ENCODE measurements at regions not wholly inside any gene's neighbourhood (a gene's known extent, or its start where the extent isn't known, plus 50 kb on each side); places are given as distances from the start of the nearest gene placed in this dataset.
"Not testable (repeated sequence)": the region's sequence is repeated elsewhere in the genome, so short reads cannot be mapped to it uniquely, and the experiment has no call there.

DNA sequence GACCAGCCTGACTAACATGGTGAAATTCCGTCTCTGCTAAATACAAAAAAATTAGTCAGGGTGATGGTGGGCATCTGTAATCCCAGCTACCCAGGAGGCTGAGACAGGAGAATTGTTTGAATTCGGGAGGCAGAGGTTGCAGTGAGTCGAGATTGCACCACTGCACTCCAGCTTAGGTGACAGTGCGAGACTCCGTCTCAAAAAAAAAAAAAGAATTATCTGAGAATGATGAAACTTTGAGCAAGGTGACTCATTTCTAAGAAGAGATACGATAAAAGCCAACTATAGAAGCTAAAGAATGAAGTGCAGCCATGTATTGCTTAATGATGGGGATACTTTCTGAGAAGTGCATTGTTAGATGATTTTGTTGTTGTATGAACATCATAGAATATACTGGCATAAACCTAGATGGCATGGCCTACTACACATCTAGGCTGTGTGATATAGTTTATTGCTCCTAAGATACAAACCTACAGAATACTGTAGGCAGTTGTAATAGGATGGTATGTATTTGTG, 64.7 kb downstream of the SNRPE start:
- DNase-seq = no peak

DNA sequence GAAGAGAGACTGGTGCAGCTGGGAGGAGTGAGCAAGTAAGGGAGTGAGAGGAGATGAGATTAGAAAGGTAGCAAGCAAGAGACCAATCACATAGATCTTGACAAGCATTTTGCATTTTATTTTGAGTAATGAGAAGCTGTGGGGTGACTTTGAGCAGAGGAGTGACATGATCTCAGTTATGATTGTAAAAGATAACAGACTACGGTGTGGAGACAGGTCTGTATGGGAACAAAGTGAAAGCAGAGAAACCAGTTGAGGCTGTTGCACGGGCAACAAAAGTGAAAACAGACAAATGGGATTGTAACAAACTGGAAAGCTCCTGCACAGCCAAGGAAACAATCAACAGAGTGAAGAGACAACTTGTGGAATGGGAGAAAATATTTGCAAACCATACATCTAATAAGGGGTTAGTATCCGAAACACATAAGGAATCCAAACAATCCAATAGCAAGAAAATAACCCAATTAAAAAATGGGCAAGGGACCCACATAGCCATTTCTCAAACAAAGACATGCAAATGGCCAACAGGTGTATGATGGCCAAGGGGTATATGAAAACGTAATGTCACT, 68.4 kb downstream of the SNRPE start:
- DNase-seq = no peak

DNA sequence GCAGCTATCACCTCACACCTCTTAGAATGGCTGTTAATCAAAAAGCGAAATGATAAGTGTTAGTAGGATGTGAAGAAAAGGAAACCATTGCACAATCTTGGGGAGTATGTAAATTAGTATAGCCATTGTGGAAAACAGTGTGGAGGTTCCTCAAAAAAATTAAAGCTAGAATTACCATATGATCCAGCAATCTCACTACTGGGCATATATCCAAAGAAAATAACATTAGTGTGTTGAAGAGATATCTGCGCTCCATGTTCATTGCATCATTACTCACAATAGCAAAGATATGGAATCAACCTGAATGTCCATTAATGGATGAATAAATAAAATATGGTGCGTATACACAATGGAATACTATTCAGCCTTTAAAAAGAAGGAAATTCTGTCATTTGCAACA, 68.9 kb downstream of the SNRPE start:
- no peak for DNase-seq

DNA sequence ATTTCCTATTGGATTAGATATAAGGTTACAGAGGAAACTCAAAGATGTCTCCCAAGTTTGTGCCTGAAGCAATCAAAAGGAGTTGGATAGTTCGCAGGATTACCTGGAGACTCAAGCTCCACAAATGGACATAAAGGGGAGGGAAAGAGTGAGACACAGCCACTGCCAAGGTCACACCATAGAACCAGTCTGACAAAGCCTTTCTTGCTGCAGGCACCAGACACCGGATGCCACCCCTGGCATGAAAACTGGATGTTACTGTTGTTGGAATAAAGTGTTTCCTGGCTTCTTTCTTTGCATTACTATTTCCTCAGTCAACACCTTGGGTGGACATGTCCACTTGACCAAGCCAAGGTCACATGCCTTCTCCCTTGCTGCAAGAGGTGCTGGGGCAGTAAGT, 70.6 kb downstream of the SNRPE start:
- no peak for DNase-seq

DNA sequence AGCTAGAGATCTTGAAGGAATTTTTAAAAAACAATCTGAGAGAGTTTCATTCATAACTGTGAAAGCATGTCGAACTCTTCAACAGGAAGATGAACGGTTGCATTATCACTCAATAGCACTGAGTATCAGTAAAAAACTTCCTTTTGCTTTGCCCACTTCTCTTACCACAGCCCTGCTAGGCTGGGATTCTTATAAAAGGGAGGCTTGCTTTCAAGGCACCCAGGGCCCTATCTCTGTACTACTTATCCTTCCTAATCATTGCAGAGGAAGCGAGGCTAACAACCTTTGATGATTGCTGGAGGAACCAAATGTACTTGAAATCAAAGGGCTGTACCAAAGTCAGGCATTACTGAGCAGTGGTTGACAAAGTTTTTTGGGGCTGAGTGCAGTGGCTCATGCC, 71.2 kb downstream of the SNRPE start:
- no peak for DNase-seq

DNA sequence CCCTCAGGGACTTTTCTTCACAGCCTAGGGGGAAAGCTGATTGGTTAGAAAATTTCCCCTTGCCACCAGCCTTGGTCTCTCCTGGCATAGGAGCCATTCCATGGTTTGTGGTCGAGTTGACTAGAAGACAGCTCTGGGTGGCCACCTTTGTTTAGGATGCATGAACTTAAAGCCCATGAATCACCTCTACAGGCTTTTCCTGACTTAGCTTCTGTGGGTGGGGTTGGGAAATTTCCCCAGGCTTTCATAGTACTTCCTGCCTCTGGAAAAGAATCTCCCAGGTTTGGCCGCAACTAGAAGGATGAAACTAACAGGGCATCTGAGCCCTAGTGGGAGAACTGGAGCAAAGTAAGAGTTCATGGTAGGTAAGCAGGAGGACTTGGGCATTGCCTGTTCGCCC, 72.6 kb downstream of the SNRPE start:
- no peak for DNase-seq

DNA sequence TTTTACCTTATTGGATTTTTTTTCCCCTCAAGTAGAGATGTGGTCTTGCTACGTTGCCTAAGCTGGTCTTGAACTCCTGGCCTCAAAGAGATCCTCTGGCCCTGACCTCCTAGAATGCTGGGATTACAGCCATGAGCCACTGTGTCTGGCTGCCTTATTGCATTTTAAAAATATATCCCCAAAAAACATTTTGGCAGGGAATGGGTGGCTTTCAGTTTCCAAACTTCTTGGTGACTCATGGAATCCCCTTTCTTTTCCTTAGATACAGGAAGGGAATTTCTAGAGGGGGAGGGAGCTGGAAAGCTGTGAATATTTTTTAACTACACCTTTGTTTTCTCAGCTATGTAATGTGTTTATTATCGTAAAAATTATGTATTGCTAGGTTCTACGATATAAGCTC, 73.3 kb downstream of the SNRPE start:
- no peak for DNase-seq

DNA sequence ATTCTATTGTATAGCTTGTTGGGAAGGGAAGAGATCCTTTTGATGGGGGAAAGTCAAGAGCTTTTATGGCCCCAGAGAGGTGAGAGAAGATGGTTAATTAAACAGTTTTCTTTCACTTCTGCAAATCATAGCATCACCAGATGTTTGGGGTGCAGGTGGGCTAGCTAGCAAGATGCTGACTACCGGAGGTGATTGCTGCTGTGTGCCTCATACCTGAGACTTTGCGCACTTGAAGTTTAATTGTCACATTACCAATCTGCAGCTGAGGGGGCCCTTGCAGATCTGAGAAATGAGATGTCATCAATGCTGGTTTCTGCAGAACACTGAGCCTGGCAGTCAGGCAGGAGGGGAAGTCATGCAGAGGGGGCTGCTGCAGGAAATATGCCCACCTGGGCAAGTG, 73.9 kb downstream of the SNRPE start:
- no peak for DNase-seq

DNA sequence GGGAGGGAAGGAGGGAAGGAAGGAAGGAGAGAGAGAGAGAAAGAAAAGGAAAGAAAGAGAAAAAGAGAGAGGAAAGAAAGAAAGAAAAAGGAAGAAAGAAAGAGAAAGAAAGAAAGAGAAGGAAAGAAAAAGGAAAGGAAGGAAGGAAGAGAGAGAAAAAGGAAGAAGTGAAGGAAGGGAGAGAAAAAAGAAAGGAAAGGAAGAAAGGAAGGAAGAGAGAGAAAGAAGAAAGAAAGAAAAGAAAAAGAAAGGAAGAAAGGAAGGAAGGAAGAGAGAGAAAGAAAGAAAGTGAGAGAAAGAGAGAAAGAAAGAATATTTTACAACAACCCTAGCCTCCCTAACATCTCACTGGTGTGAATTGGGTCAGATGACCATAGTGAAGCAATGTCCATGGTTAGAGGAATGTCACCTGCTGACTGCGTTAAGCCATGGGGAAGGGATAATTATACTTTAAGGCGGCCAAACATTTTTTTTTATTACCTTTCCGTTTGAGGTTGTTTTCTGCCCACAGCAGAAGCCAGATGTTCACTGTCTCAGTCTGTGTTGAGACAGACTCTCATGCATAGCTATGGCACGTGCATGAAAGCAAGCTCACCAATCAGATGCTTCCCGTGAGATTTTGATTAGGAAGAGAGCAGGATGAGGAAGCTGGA, 76.4 kb downstream of the SNRPE start:
- DNase-seq = no peak

DNA sequence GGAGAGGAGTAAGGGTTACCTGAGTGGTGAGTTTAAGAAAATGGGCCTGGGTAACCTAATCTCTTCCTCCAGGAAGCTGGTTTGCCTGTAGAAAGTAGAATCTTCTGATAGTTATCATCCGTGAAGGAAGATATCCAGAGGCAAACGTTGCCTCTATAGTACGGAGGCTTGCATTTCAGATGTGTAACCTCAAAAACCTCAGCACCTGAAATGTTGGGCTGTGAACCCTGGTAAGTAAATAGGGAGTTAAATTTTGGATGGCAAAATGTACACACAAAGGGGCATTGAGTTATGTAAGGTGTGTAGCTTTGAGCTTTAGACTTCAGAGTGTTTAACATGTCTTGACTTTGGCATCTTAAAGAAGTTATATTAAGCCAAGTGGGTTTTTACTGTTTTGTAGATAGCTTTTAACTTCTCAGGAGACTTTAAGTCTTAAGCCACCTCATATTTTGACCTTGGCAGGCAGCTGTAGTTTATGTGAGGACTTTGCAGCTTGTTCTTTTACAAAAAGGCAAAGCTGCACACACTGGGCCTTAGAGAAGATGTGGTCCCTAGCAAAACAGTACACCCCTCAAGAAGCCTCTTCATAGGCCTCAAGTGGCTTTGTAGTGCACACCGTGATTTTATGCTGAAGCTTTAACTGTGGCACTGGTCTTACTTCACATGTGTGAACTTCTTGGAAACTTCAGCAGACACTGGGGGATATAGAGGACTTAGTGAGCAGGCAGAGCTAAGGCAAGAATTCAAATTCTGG, 83.4 kb downstream of the SNRPE start:
- DNase-seq = no peak

DNA sequence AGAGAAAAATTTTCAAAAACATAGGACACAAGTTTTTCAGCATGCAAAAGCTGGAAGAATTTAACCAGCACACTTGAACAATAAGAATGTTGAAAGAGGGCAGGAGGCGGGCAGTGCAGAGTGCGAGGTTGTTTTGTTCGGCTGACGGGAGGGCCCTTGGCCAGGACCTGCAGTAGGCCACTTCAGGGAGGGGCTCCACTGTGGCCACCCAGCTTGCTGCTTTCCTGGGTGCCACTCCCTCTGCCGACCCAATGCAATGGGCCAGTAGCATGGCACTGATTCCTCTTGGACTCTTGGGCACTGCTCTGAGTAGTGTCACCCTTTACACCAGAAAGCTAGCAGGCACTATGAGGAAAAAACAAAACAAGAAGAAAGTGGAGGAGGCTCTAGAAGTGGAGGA, 92.9 kb downstream of the SNRPE start:
- no peak for DNase-seq

DNA sequence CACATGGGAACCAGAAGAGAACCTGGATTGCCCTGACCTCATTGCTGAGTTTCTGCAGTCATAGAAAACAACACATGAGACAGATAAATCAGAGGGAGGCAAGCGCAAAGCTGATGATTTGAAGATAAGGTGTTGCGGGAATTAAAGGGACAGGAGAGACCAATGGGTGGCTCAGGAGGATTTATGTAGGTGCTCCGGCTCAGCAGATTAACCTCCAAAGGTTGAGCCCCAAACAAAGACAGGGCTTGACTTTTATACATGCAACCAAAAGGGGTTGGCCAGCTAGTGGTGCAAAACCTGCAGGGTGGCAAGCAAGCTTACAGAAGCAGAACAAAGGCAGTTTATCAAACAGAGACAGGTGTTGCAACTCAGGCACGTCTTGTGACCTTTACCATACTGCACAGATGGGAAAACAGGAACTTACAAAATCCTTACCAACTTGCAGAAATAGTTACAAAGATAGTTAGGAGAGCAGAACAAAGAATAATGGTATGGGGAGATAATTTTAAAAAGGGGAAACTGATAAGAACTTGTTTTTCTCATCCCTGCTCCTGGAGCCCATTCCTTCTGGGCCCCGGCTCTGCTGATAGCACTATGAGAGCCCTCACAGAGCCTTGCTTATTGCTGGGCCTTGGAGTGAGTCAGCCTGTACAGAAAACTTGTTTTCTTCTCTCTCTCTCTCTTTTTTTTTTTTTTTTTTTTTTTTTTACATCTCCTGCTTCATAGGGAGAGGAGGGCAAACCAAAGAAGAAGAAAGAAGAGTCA, 93.6 kb downstream of the SNRPE start:
- no peak for DNase-seq

DNA sequence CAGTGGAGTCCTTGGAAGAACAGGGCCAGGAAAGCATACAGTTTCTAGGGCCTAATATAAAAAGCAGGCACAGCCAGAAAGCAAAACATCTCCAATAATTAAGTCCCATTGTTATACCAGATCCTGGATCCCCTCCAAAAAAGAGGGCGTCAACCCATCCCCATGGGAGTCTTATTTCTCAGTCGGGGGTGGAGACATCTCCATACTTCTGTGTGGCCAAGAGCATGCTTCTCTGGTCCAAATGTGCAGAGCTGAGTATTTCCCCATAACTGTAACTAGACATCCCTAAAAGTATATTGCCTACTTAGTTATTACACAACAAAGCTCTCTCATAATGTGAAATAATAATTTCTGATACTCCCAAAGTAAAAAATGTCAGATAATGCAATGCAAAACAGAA, 104.2 kb upstream of the SOX13 start:
- DNase-seq = no peak

DNA sequence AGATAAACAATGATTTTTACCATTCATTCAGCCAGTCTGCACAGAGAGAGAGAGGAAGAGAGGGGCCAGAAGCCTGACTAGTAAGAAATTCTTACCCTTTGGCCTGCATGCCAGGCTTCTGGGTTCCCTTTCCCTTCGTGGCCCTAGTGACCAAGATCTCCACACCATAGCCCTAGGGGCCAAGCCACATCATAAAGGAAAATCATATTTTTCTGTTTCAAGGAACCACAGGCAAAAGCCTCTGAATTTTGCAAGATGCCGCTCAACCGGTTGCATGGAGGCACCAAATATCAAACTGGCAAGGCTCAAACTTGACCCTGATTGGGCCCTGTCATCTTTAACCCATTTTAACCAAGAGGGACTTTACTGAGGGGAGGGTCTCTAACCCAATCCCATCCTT, 103.1 kb upstream of the SOX13 start:
- DNase-seq = no peak

DNA sequence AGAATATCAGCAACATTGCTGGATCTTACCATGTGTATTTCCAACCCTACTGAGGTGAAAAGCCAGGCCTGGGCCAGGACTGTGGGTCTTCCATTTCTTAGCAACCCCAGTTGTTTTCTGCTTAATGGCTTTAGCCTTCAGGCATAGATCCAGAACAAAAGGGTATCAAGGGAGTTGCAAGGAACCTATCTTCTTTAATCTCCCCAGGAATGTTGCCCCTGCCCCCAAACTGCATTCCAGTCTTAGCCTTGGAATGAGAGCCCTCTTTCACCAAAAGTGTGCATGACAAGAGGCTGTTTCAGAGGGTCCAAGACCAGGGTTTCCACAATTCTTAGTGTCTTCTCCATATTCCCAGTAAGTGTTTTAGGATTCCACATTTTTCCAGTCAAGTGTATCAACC, 87.9 kb upstream of the SOX13 start:
- DNase-seq = no peak

DNA sequence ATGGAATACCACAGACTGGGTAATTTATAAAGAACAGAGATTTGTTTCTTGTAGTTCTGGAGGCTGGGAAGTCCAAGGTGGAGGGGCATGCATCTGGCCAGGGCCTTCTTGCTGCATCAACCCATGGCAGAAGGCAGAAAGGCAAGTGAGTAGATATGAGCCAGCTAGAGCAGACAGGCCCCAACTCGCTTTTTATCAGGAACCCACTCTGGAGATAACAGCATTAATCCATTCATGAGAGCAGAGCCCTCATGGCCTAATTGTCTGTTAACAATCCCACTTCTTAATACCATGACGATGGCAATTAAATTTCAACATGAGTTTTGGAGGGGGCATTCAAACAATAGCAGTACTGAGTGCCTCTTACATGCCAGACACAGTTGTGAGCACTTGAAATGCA, 87.2 kb upstream of the SOX13 start:
- peak; percentile 68 for DNase-seq

DNA sequence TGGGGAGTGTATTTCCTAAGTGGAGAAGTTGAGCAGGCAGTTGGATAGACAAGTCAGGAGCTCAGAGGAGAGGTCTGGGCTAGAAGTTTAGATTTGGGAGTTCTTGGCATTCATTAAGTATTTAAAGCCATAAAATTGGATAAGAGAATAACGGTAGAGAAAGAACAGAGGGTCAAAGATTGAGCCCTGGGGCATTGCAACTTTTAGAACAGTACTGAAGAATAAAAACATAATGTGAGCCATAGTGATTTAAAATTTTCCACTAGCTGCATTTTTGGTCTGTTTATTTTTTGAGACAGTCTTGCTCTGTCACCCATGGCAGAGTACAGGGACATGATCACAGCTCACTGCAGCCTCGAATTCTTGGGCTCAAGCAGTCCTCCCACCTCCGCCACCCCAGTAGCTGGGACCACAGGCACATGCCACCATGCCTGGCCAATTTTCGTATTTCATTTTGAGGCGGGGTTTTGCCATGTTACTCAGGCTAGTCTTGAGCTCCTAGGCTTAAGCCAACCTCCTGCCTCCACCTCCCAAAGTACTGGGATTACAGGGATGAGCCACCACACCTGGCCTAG, 85.9 kb upstream of the SOX13 start:
- DNase-seq = no peak

DNA sequence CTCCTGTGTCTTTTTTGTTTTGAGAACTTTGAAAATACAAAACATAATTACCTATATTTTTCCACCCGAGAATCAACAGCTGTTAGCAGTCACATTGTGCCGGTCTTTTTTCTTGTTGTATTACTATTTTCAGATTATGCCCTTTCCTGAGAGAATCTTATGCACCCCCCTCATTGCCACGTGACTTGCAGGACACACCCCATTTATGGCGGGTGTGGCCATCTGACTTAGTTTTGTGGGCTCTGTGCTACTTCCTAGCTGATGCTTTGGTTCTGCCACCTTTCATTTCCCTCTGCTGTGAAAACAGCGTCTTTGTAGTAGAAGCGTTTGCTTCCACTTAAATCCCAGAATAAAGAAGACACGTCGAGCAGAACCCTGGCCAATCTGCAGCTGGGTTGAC, 82.8 kb upstream of the SOX13 start:
- DNase-seq = no peak

DNA sequence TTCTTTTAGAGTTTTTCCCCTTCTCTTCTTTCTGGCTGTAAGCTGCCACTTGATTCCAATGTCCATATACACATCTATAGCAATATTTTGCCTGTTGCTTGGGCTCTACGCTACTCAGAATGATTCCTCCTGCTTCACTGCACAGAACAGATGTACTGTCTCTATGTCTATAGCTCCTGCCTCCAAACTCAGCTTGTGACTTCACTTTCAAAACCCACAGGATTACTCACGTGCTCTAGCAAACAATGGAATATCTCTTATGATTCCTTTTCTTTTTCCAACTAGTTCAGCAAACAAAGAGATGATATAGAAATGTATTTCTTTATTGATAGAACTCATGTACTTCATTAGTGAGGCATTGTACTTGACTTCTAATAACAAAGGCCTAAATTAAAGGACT, 80.5 kb upstream of the SOX13 start:
- no peak for DNase-seq

DNA sequence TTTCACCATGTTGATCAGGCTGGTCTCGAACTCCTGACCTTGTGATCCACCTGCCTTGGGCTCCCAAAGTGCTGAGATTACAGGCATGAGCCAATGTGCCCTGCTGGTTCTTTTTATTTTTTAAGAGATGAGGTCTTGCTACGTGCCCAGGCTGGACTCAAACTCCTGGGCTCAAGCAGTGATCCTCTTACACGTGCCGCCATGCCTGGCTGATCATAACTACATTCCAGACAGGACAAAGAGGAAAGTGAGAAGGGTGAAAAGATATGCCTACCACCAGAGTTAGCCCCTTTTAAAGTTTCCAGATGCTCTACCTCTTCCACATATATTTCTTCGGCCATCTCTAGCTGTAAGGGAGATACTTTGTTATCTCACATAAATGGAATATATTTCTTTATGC, 79.7 kb upstream of the SOX13 start:
- DNase-seq = no peak

DNA sequence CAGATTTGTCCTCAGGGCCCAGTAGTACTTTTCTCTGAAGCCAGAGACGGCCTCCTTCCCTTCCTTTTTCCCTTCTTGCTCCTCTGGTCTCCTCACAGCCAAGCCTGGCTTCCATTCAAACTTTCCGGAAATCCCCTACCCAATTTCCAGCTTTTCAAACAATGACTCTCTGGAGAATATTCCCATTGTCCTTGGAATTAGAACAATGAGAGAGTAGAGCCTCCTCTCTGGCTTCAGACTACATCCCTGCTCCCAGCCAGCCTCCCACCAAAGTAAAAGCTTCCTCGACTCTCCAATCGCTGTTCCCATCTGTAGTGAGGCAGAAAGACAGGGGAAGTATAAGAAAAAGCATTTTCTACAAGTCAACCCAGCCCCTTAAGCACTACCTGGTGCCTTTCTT, 77.7 kb upstream of the SOX13 start:
- no peak for DNase-seq

DNA sequence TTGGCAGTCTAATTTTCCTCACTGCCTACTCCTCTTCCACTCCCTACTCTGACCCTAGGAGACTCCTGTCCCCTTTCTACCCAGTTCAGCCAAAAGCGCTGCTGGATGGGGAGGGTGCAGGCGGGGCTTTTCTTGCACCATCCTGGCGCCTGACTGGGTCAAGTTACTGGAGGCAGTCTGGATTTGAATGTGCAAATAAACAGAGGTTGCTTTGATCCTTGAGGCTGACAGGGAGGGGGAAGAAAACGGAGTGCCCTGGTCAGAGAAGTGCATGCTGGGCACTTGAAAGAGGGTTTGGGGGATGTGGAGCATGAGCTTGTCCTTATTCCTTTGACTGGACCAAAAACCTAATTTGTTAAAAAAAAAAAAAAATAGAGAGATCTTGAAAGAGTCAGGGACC, 76.8 kb upstream of the SOX13 start:
- no peak for DNase-seq

DNA sequence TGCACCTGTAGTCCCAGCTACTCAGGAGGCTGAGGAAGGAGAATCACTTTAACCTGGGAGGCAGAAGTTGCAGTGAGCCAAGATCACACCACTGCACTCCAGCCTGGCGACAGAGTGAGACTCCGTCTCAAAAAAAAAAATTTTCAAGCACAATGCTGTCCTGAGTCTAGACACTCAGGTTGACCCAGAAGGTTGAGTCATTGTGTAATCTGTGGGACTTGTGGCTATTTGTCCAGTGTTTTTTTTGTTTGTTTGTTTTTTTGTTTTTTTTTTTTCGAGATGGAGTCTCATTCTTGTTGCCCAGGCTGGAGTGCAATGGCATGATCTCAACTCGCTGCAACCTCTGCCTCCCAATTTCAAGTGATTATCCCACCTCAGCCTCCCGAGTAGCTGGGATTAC, 74.3 kb upstream of the SOX13 start:
- DNase-seq = not testable (repeated sequence)
